H9 (cell line): ENCODE measurements at regions not wholly inside any gene's neighbourhood (a gene's known extent, or its start where the extent isn't known, plus 50 kb on each side); places are given as distances from the start of the nearest gene placed in this dataset.
A peak's percentile ranks its signal among the peaks of the same experiment; 100 is the strongest.
"Not testable (repeated sequence)": the region's sequence is repeated elsewhere in the genome, so short reads cannot be mapped to it uniquely, and the experiment has no call there.

Experiments used
- DNase-seq: peaks from one replicate; pipeline ENCODE4 v3.0.0-alpha.2; 2017
- H2AFZ ChIP-seq: one replicate; pipeline ENCODE4 v1.6.1; 2013; ENCODE audit warnings: mild to moderate bottlenecking, low read length, control low read depth, moderate library complexity
- H2AK5ac ChIP-seq: 2 replicates; pipeline ENCODE4 v1.6.1; 2013; ENCODE audit warnings: low read length, control low read depth, mixed read lengths; ENCODE audit not compliant: insufficient read length
- H2BK120ac ChIP-seq: one replicate; pipeline ENCODE4 v1.6.1; 2013; ENCODE audit warnings: low read depth, mild to moderate bottlenecking, low read length, control low read depth, inconsistent platforms; ENCODE audit not compliant: poor library complexity, severe bottlenecking
- H2BK12ac ChIP-seq: 2 replicates; pipeline ENCODE4 v1.6.1; 2013; ENCODE audit warnings: low read length, control low read depth, mixed read lengths, low read depth; ENCODE audit not compliant: insufficient read length
- H2BK15ac ChIP-seq: 2 replicates; pipeline ENCODE4 v1.6.1; 2013; ENCODE audit warnings: low read depth, low read length, control low read depth
- H2BK20ac ChIP-seq: one replicate; pipeline ENCODE4 v1.6.1; 2013; ENCODE audit warnings: low read depth, mild to moderate bottlenecking, low read length, control low read depth, inconsistent platforms; ENCODE audit not compliant: poor library complexity, severe bottlenecking
- H2BK5ac ChIP-seq: 2 replicates; pipeline ENCODE4 v1.6.1; 2013; ENCODE audit warnings: low read length, control low read depth, mixed read lengths; ENCODE audit not compliant: insufficient read length
- H3K14ac ChIP-seq: 2 replicates; pipeline ENCODE4 v1.6.1; 2013; ENCODE audit warnings: low read length, control low read depth; ENCODE audit not compliant: insufficient read depth
- H3K18ac ChIP-seq: 2 replicates; pipeline ENCODE4 v1.6.1; 2013; ENCODE audit warnings: low read depth, mild to moderate bottlenecking, mixed read lengths, low read length, control low read depth; ENCODE audit not compliant: insufficient read length
- H3K23ac ChIP-seq: 2 replicates; pipeline ENCODE4 v1.6.1; 2013; ENCODE audit warnings: low read length, control low read depth, mixed read lengths, low read depth; ENCODE audit not compliant: insufficient read length
- H3K23me2 ChIP-seq: 2 replicates; pipeline ENCODE4 v1.6.1; 2013; ENCODE audit warnings: low read depth, mild to moderate bottlenecking, mixed read lengths, low read length, control low read depth; ENCODE audit not compliant: insufficient read length, poor library complexity, severe bottlenecking
- H3K27ac ChIP-seq: 2 replicates; pipeline ENCODE4 v1.5.1; 2013; ENCODE audit warnings: low read length, control low read depth, mixed read lengths, low read depth; ENCODE audit not compliant: insufficient read length
- H3K27me3 ChIP-seq: 2 replicates; pipeline ENCODE4 v1.6.1; 2013; ENCODE audit warnings: low read length, control low read depth, inconsistent platforms; ENCODE audit not compliant: insufficient read depth
- H3K4ac ChIP-seq: 2 replicates; pipeline ENCODE4 v1.6.1; 2013; ENCODE audit warnings: low read depth, mild to moderate bottlenecking, control low read depth, inconsistent platforms, low read length, moderate library complexity
- H3K4me1 ChIP-seq: 2 replicates; pipeline ENCODE4 v1.6.1; 2013; ENCODE audit warnings: low read length, control low read depth, inconsistent platforms; ENCODE audit not compliant: insufficient read depth
- H3K4me2 ChIP-seq: 2 replicates; pipeline ENCODE4 v1.6.1; 2013; ENCODE audit warnings: low read length, control low read depth, mixed read lengths; ENCODE audit not compliant: insufficient read length, insufficient read depth
- H3K56ac ChIP-seq: 2 replicates; pipeline ENCODE4 v1.6.1; 2013; ENCODE audit warnings: low read depth, mild to moderate bottlenecking, mixed read lengths, low read length, control low read depth; ENCODE audit not compliant: insufficient read length
- H3K79me1 ChIP-seq: 2 replicates; pipeline ENCODE4 v1.6.1; 2013; ENCODE audit warnings: low read depth, mild to moderate bottlenecking, moderate library complexity, low read length, control low read depth, inconsistent platforms; ENCODE audit not compliant: insufficient read depth, poor library complexity, severe bottlenecking
- H3K79me2 ChIP-seq: 2 replicates; pipeline ENCODE4 v1.6.1; 2013; ENCODE audit warnings: low read length, control low read depth, inconsistent platforms; ENCODE audit not compliant: insufficient read depth
- H3K9ac ChIP-seq: 2 replicates; pipeline ENCODE4 v1.6.1; 2013; ENCODE audit warnings: low read length, control low read depth, mixed read lengths; ENCODE audit not compliant: insufficient read length; ENCODE audit errors: extremely low read depth
- H3K9me3 ChIP-seq: one replicate; pipeline ENCODE4 v1.6.1; 2013; ENCODE audit warnings: low read depth, low read length, inconsistent platforms; ENCODE audit not compliant: control insufficient read depth
- H3T11ph ChIP-seq: one replicate; pipeline ENCODE4 v1.6.1; 2013; ENCODE audit warnings: mild to moderate bottlenecking, low read length, control low read depth, inconsistent platforms
- H4K20me1 ChIP-seq: one replicate; pipeline ENCODE4 v1.6.1; 2013; ENCODE audit not compliant: control insufficient read depth, insufficient read length, insufficient read depth
- H4K5ac ChIP-seq: 2 replicates; pipeline ENCODE4 v1.6.1; 2013; ENCODE audit warnings: low read depth, mild to moderate bottlenecking, mixed read lengths, low read length, control low read depth; ENCODE audit not compliant: insufficient read length
- H4K8ac ChIP-seq: replicated peaks from 2 replicates; pipeline ENCODE4 v1.6.1; 2013; ENCODE audit warnings: low read length, control low read depth, mixed read lengths, low read depth; ENCODE audit not compliant: insufficient read length
- H4K91ac ChIP-seq: 2 replicates; pipeline ENCODE4 v1.6.1; 2013; ENCODE audit warnings: low read depth, mild to moderate bottlenecking, moderate library complexity, mixed read lengths, low read length, control low read depth; ENCODE audit not compliant: insufficient read length
- H3K27ac Mint-ChIP-seq, 3 experiments: 2 replicates in 2 of 3; 3 replicates in 1 of 3; pipeline ENCODE4 v1.8.0; 2020 to 2021; ENCODE audit warnings: mixed read lengths in 3 of 3, mild to moderate bottlenecking in 1 of 3, moderate library complexity in 1 of 3
- H3K27me3 Mint-ChIP-seq: 2 replicates; pipeline ENCODE4 v1.8.0; 2021; ENCODE audit warnings: low read depth, mild to moderate bottlenecking, moderate library complexity, mixed read lengths
- H3K36me3 Mint-ChIP-seq, 3 experiments: 2 replicates in 2 of 3; 3 replicates in 1 of 3; pipeline ENCODE4 v1.8.0; 2020 to 2021; ENCODE audit warnings: low read depth in 3 of 3, mixed read lengths in 3 of 3; ENCODE audit not compliant: insufficient read depth in 1 of 3
- H3K4me1 Mint-ChIP-seq, 2 experiments: 2 replicates each; pipeline ENCODE4 v1.8.0; 2020; ENCODE audit warnings: mixed read lengths in 2 of 2
- H3K4me3 Mint-ChIP-seq, 2 experiments: 2 replicates in 1 of 2; 3 replicates in 1 of 2; pipeline ENCODE4 v1.8.0; 2020 to 2021; ENCODE audit warnings: mild to moderate bottlenecking in 2 of 2, mixed read lengths in 2 of 2, moderate library complexity in 1 of 2
- H3K9me3 Mint-ChIP-seq, 2 experiments: 2 replicates in 1 of 2; 3 replicates in 1 of 2; pipeline ENCODE4 v1.8.0; 2020; ENCODE audit warnings: mild to moderate bottlenecking in 2 of 2, mixed read lengths in 2 of 2, moderate library complexity in 1 of 2
- WGBS: extraction: QIAGEN DNeasy Blood & Tissue Kit; methylation state at CpG from one replicate; pipeline ENCODE4 v1.1.7; 2013; ENCODE audit warnings: missing lambda C conversion rate, low lambda C conversion rate, mixed read lengths; ENCODE audit not compliant: insufficient read length; ENCODE audit errors: extremely low coverage; 5-methylcytosine and 5-hydroxymethylcytosine counted together
- TF ChIP-seq, protein P1 (sequence below): fragments of 200-600 bp; sonication (generic); conservative IDR thresholded peaks from 3 replicates; pipeline ENCODE4 v1.8.0; 2021; ENCODE audit warnings: antibody characterized with exemption, mild to moderate bottlenecking

DNA sequence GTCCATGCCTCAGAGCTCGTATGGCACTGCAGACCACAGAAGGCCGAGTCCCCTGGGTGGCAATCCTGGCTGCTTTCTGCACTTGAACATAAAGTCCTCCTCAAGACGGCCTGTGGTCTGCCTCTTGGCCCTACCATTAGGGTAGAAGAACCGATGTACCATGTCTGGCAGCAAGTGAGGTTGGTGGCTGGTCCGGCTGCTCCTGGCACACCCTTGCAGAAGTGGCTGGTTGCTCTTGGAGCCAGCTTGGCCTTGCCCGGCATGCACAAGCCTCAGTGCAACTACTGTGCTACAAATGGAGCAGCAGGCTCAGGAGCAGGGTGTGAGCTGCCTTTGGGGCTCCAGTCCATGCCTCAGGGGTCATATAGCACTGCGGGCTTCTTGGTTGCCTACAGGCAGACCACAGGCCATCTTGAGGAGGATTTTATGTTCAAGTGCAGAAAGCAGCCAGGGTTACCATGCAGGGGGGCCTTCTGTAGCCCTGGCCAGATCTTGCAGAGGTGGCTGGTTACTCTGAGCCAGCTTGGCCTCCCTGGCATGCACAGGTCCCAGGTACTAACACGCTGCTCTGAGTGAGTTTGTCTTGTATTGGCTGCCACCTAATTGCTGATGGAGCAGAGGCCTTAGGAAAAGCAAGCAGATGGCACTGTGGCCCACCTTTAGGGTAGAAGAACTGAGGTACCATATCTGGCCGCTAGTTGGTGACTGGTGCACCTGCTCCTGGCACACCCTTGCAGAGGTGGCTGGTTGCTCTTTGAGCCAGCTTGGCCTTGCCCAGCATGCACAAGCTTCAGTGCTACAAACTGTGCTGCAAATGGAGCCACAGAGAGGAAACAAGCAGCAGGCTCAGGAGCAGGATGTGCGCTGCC, 106.4 kb downstream of the CCDC74A start:
- H3K9me3 ChIP-seq, H3K56ac ChIP-seq, H2BK12ac ChIP-seq, H3K4me3 Mint-ChIP-seq, H3K27me3 Mint-ChIP-seq, H3K4me1 ChIP-seq, H3K4me1 Mint-ChIP-seq, H3K14ac ChIP-seq, H3K18ac ChIP-seq, H3K23ac ChIP-seq, H3K27me3 ChIP-seq, H4K5ac ChIP-seq, H3K9ac ChIP-seq, H3K27ac Mint-ChIP-seq, H3K79me2 ChIP-seq, H2BK120ac ChIP-seq, H4K91ac ChIP-seq, H3K4me2 ChIP-seq, H3K9me3 Mint-ChIP-seq, H2AK5ac ChIP-seq, H4K20me1 ChIP-seq, H3K4ac ChIP-seq, H4K8ac ChIP-seq, H3K36me3 Mint-ChIP-seq, H3K79me1 ChIP-seq, H3K23me2 ChIP-seq, H3T11ph ChIP-seq, H2BK5ac ChIP-seq, H3K27ac ChIP-seq, H2AFZ ChIP-seq, H2BK15ac ChIP-seq, H2BK20ac ChIP-seq: not testable (repeated sequence)
- no CpG with 5 or more reads among the region's 10 CpGs for WGBS
- peak; percentile 37 for DNase-seq
- TF ChIP-seq, protein P1, sequence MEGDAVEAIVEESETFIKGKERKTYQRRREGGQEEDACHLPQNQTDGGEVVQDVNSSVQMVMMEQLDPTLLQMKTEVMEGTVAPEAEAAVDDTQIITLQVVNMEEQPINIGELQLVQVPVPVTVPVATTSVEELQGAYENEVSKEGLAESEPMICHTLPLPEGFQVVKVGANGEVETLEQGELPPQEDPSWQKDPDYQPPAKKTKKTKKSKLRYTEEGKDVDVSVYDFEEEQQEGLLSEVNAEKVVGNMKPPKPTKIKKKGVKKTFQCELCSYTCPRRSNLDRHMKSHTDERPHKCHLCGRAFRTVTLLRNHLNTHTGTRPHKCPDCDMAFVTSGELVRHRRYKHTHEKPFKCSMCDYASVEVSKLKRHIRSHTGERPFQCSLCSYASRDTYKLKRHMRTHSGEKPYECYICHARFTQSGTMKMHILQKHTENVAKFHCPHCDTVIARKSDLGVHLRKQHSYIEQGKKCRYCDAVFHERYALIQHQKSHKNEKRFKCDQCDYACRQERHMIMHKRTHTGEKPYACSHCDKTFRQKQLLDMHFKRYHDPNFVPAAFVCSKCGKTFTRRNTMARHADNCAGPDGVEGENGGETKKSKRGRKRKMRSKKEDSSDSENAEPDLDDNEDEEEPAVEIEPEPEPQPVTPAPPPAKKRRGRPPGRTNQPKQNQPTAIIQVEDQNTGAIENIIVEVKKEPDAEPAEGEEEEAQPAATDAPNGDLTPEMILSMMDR: peak; percentile 40; the same call in 2 of the 3 replicates
